ENCODE measurements at regions not wholly inside any gene's neighbourhood (a gene's known extent, or its start where the extent isn't known, plus 50 kb on each side); places are given as distances from the start of the nearest gene placed in this dataset.

DNA sequence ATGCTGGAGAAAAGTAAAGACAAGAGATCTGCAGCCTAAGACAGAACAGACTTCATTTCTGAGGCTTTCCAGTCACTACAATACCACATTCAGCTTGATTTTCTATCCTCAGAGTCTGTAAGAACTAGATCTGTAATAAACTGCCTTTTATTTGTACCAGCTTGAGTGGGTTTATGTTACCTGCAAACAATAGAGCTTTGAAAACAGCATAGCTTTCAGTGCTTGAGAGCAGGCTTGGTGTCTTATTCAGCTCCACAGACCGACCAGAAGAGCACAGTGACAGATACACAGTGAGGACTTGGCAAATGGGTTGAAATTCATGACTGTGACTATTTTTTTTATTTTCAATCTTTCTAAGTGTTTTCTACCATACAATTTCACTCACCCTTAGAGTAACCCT lies 207.8 kb upstream of the OTX2 start:
- TF ChIP-seq, protein P1, sequence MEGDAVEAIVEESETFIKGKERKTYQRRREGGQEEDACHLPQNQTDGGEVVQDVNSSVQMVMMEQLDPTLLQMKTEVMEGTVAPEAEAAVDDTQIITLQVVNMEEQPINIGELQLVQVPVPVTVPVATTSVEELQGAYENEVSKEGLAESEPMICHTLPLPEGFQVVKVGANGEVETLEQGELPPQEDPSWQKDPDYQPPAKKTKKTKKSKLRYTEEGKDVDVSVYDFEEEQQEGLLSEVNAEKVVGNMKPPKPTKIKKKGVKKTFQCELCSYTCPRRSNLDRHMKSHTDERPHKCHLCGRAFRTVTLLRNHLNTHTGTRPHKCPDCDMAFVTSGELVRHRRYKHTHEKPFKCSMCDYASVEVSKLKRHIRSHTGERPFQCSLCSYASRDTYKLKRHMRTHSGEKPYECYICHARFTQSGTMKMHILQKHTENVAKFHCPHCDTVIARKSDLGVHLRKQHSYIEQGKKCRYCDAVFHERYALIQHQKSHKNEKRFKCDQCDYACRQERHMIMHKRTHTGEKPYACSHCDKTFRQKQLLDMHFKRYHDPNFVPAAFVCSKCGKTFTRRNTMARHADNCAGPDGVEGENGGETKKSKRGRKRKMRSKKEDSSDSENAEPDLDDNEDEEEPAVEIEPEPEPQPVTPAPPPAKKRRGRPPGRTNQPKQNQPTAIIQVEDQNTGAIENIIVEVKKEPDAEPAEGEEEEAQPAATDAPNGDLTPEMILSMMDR (conservative IDR thresholded peaks at IDR 0.05; ENCODE audit: low read length) = no peak
- DNase-seq (ENCODE audit: low read depth) = no peak
- no peak overlapping the region for H3K4me3 ChIP-seq (ENCODE audit: low read length)

- TF ChIP-seq, protein P1 (conservative IDR thresholded peaks at IDR 0.05; ENCODE audit: low read length) = no peak
- no peak for DNase-seq (ENCODE audit: low read depth)
- no peak overlapping the region for H3K4me3 ChIP-seq (ENCODE audit: low read length)
These were observed 203.7 kb upstream of the OTX2 start for GRCh38 chr14:57013987-57014386.

DNA sequence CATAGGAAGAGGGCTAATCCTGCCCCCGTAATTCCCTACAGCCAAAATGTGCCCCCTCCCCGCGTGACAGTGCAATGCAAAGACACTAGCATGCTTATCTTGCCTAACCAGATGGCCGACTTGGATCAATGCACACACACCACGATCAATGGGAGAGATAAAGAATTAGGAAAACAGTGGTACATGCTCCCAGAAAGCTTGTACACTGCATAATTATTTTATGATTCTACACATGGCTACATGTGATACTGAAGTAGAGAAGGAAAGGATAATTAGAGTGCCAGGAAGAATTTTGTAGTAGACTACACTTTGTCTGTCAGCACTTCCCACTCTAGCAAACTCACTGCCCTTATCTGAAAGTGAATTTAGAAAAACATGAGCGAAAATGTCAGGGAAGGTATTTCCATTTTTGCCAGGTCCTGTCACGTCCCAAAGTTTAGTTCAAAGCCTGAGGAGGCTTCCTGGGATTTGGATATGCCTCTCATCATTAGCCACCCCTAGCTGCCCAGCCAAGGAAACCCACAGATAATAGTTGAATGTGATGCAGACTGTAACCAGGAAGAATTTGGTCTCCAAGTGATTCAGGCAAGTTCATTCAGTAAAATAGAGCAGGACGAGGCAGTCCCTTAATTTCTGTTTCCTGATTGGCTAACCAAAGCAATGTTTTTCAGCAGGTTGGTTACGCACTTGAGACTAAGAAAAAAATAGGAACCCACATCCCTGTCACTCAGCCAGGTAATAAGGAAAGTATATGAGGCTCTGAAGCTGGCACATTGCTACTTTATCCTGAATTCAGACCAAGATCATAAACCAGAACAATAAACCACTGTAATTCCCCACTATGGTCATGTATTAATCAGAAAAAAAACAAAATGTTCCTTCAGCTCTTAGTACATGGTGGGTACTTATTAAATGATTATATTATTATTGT lies 199.6 kb upstream of the OTX2 start:
- DNase-seq (ENCODE audit: low read depth) = no peak
- TF ChIP-seq, protein P1 (conservative IDR thresholded peaks at IDR 0.05; ENCODE audit: low read length) = no peak

DNA sequence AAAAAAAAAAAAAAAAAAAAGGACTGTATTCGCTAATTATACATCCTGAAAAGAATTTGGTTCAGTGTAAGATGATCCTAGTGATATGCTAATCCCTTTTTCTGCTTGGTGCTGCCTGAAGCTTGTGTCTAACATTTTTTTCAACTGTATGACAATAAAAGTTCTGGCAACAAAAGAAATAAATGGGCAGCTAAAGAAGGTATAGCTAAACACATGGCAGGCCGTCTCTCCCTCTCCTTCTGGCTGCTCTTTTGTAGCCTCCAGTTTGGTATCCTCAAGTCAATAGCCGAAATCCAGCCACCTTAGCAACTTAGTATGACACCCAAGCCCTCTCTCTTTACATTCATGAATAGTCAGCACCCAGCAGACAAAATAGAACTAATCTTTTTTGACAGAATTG lies 198.3 kb upstream of the OTX2 start:
- no peak overlapping the region for H3K4me3 ChIP-seq (ENCODE audit: low read length)
- TF ChIP-seq, protein P1 (conservative IDR thresholded peaks at IDR 0.05; ENCODE audit: low read length) = no peak
- no peak for DNase-seq (ENCODE audit: low read depth)

More for the DNA sequence above, 199.6 kb upstream of the OTX2 start:
- H3K4me3 ChIP-seq (ENCODE audit: low read length) = no peak overlapping the region

GRCh38 chr14:56998728-56999127 lies 188.4 kb upstream of the OTX2 start:
- DNase-seq (ENCODE audit: low read depth) = no peak
- no peak overlapping the region for H3K4me3 ChIP-seq (ENCODE audit: low read length)
- TF ChIP-seq, protein P1 (conservative IDR thresholded peaks at IDR 0.05; ENCODE audit: low read length) = no peak

GRCh38 chr14:56996721-56997399 lies 186.6 kb upstream of the OTX2 start:
- no peak for DNase-seq (ENCODE audit: low read depth)
- no peak overlapping the region for H3K4me3 ChIP-seq (ENCODE audit: low read length)
- TF ChIP-seq, protein P1 (conservative IDR thresholded peaks at IDR 0.05; ENCODE audit: low read length) = no peak
